Left ventricle myocardium inferior (tissue), 1 donor: ENCODE measurements at regions not wholly inside any gene's neighbourhood (a gene's known extent, or its start where the extent isn't known, plus 50 kb on each side); places are given as distances from the start of the nearest gene placed in this dataset.
"Not testable (repeated sequence)": the region's sequence is repeated elsewhere in the genome, so short reads cannot be mapped to it uniquely, and the experiment has no call there.

ENCODE experiments used
- DNase-seq: peaks from one replicate; pipeline ENCODE4 v3.0.0-alpha.2; 2020
- H3K27ac ChIP-seq: fragments of 200-600 bp; replicated peaks from 2 replicates; pipeline ENCODE4 v1.8.0; 2021
- H3K27me3 ChIP-seq: fragments of 200-600 bp; 2 replicates; pipeline ENCODE4 v1.8.0; 2021; ENCODE audit warnings: low read depth
- H3K36me3 ChIP-seq: fragments of 200-600 bp; 2 replicates; pipeline ENCODE4 v1.8.0; 2021
- H3K4me1 ChIP-seq: fragments of 200-600 bp; 2 replicates; pipeline ENCODE4 v1.8.0; 2021
- H3K4me3 ChIP-seq: fragments of 200-600 bp; 2 replicates; pipeline ENCODE4 v1.8.0; 2021; ENCODE audit warnings: mild to moderate bottlenecking, moderate library complexity
- H3K9me3 ChIP-seq: fragments of 200-600 bp; replicated peaks from 2 replicates; pipeline ENCODE4 v1.8.0; 2021
- intact Hi-C: fragments of 100-400 bp; cut with micrococcal nuclease; formaldehyde crosslinking; loops from one replicate; pipeline ENCODE4 v1.11.0; 2022
- TF ChIP-seq, protein P1 (sequence below): fragments of 200-600 bp; IDR thresholded peaks from 2 replicates; pipeline ENCODE4 v1.8.0; 2021; ENCODE audit warnings: antibody characterized with exemption, mild to moderate bottlenecking, borderline replicate concordance
- donor health status: DM: no; HTN: yes; CAD: no; lungs with severe emphysema.

DNA sequence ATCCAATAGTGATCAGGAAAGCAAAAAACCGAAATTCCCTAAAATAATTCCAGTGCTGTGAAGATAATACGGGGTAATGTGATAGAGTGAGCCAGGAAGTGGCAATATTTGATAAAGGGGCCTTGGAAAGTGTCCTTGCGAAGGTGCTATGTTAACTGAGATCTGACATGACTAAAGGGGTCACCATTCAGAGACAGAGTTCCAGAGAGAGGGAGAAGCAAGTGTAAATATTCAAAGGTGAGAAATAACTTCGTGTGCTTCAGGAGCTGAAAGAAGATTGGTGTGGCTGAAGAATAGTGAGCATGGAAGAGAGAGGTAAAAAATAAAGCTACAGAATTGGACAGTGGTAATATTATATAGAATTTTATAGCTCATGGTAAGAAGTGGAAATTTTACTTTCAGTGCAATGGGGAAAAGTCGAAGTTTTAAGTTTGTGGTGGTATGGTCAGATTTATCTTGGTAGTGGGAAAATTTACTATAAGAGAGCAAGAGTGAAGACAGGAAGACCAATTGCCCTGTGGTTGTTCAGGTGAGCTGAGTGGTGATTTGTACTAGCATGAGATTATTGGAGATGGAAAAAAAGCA lies 164.5 kb downstream of the JRKL start:
- Histone ChIP-seq H3K4me1 (no peaks in the 10 kb centered on the region), H3K36me3 (no peaks in the 10 kb centered on the region), H3K4me3 (no peak overlapping the region), H3K27me3 (no peaks in the 10 kb centered on the region), H3K27ac (no peak overlapping the region), H3K9me3 (no peaks in the 10 kb centered on the region)
- TF ChIP-seq, protein P1, sequence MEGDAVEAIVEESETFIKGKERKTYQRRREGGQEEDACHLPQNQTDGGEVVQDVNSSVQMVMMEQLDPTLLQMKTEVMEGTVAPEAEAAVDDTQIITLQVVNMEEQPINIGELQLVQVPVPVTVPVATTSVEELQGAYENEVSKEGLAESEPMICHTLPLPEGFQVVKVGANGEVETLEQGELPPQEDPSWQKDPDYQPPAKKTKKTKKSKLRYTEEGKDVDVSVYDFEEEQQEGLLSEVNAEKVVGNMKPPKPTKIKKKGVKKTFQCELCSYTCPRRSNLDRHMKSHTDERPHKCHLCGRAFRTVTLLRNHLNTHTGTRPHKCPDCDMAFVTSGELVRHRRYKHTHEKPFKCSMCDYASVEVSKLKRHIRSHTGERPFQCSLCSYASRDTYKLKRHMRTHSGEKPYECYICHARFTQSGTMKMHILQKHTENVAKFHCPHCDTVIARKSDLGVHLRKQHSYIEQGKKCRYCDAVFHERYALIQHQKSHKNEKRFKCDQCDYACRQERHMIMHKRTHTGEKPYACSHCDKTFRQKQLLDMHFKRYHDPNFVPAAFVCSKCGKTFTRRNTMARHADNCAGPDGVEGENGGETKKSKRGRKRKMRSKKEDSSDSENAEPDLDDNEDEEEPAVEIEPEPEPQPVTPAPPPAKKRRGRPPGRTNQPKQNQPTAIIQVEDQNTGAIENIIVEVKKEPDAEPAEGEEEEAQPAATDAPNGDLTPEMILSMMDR = no peak
- intact Hi-C loops = no loop called here
- no peak for DNase-seq

DNA sequence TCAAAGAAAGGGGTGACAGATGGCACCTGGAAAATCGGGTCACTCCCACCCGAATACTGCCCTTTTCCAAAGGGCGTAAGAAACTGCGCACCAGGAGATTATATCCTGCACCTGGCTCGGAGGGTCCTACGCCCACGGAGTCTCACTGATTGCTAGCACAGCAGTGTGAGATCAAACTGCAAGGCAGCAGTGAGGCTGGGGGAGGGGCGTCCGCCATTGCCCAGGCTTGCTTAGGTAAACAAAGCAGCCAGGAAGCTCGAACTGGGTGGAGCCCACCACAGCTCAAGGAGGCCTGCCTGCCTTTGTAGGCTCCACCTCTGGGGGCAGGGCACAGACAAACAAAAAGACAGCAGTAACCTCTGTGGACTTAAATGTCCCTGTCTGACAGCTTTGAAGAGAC lies 166.0 kb downstream of the JRKL start:
- H3K36me3 ChIP-seq, H3K4me3 ChIP-seq, H3K27me3 ChIP-seq, H3K9me3 ChIP-seq, H3K27ac ChIP-seq, H3K4me1 ChIP-seq, intact Hi-C loops, DNase-seq: not testable (repeated sequence)

DNA sequence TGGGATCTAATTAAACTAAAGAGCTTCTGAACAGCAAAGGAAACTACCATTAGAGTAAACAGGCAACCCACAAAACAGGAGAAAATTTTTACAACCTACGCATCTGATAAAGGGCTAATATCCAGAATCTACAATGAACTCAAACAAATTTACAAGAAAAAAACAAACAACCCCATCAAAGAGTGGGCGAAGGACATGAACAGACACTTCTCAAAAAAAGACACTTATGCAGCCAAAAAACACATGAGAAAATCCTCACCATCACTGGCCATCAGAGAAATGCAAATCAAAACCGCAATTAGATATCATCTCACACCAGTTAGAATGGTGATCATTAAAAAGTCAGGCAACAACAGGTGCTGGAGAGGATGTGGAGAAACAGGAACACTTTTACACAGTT lies 170.9 kb downstream of the JRKL start:
- not testable (repeated sequence) for H3K27ac ChIP-seq

DNA sequence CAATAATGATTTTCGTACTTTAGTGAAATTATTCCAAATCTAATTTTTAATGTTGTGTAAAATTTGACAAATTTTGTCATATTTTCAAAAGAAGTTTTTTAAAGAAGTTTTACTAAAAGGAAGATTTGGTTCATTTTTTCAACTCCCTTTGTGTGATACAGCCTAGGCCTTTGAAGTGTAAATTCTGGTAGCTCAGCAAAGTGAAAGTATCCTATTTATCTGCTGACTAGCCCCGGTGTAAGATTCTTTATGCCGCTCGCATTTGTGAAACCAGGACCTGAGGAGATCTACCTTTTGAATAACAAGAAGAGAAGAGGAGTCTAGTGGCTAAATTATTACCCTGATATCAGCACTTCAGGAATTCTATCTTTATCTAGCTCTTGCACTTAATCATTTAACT lies 177.4 kb downstream of the JRKL start:
- no peak overlapping the region for H3K27ac ChIP-seq
- intact Hi-C loops = no loop called here
- H3K4me3 ChIP-seq = peak overlapping the region; percentile 42
- no peaks in the 10 kb centered on the region for H3K27me3 ChIP-seq
- no peaks in the 10 kb centered on the region for H3K36me3 ChIP-seq
- DNase-seq = no peak
- H3K4me1 ChIP-seq = peaks cover 7% of the 10 kb centered on the region
- TF ChIP-seq, protein P1 = no peak
- H3K9me3 ChIP-seq = no peaks in the 10 kb centered on the region

More for the DNA sequence above, 170.9 kb downstream of the JRKL start:
- H3K27me3 ChIP-seq, H3K36me3 ChIP-seq, DNase-seq, intact Hi-C loops, H3K4me1 ChIP-seq, H3K4me3 ChIP-seq: not testable (repeated sequence)
- H3K9me3 ChIP-seq = peaks cover 10% of the 10 kb centered on the region

DNA sequence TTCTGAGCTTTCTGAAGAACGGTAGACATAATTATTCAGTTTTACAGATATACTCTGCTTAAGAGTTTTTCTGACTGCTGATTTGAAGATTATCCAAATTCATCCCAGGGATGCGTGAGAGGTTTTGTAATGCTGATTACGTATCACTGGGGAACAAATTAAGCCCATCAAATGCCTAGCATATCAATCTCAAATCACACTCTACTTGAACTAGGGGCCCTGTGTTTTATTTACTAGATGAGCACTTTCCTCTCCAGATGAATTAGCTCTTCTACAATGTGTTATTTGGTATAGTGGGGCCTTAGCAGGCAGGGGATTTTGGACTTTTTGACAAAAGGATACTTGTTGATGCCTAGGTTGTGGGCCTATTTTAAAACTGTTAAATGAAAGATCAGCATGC lies 177.9 kb downstream of the JRKL start:
- H3K27ac ChIP-seq = no peak overlapping the region
- H3K36me3 ChIP-seq = no peaks in the 10 kb centered on the region
- peaks cover 7% of the 10 kb centered on the region for H3K4me1 ChIP-seq
- TF ChIP-seq, protein P1 = no peak
- H3K9me3 ChIP-seq = peaks cover 3% of the 10 kb centered on the region
- H3K4me3 ChIP-seq = peak overlapping the region; percentile 42
- intact Hi-C loops = no loop called here
- H3K27me3 ChIP-seq = no peaks in the 10 kb centered on the region
- no peak for DNase-seq

DNA sequence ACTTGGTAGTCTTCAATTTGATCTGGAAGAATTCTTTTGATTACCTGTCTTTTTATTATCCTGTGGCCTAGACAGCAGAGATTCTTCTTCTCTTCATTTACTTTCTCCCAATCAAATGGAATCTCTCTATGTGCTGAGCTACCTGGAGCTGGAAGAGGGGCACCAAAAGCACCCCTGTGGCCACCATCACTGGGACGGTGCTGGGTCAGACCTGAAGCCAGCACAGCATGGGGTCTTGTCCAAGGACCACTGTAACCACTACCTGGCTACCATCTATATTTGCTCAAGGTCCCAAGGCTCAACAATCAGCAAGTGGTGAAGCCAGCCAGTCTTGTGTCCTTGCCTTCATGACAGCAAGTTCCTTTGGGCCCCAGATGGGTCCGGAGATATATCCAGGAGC lies 186.6 kb downstream of the JRKL start:
- DNase-seq = no peak
- Histone ChIP-seq H3K9me3 (peaks cover 6% of the 10 kb centered on the region), H3K4me1 (no peaks in the 10 kb centered on the region), H3K27me3 (no peaks in the 10 kb centered on the region), H3K4me3 (no peak overlapping the region), H3K27ac (no peak overlapping the region), H3K36me3 (no peaks in the 10 kb centered on the region)
- TF ChIP-seq, protein P1 = no peak
- intact Hi-C loops = no loop called here

DNA sequence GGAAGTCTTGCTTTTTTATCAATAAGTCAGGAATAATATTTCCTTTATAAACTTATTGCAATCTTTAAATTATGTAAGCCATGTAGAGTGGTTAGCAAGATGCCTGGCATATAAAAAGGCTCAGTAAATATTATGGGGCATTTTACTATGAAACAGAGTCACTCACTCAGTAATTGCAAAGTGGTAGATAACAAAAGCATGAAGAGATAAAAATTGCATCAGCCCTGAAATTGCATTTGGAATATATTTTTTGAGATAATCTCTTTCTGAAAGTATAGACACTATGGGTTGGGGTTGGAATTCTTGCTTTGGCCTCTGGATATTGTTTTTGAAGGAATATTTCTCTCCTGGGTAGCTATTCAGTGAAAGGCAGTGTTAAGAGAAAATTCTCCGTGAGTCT lies 188.6 kb downstream of the JRKL start:
- no peaks in the 10 kb centered on the region for H3K4me1 ChIP-seq
- DNase-seq = no peak
- no peak overlapping the region for H3K4me3 ChIP-seq
- no peak overlapping the region for H3K27ac ChIP-seq
- H3K36me3 ChIP-seq = no peaks in the 10 kb centered on the region
- H3K9me3 ChIP-seq = peaks cover 5% of the 10 kb centered on the region
- intact Hi-C loops = no loop called here
- no peaks in the 10 kb centered on the region for H3K27me3 ChIP-seq
- TF ChIP-seq, protein P1 = no peak
